ENCODE measurements at regions not wholly inside any gene's neighbourhood (a gene's known extent, or its start where the extent isn't known, plus 50 kb on each side); places are given as distances from the start of the nearest gene placed in this dataset.

- H3K9me3 ChIP-seq (ENCODE audit: control insufficient read depth, low read length, poor library complexity, severe bottlenecking) = no peaks in the 10 kb centered on the region
- peaks cover 30% of the 10 kb centered on the region for H3K27me3 Mint-ChIP-seq
- H3K36me3 Mint-ChIP-seq (ENCODE audit: low read depth) = no peaks in the 10 kb centered on the region
- ATAC-seq = no peak
- H3K4me3 Mint-ChIP-seq = no peak overlapping the region
- no peaks in the 10 kb centered on the region for H3K4me1 Mint-ChIP-seq
- DNase-seq = no peak
- no peak overlapping the region for H3K27ac Mint-ChIP-seq
These were observed 273.6 kb downstream of the SRBD1 start for GRCh38 chr2:45337481-45337880.

GRCh38 chr2:45334205-45334604 lies 276.9 kb downstream of the SRBD1 start:
- H3K27ac Mint-ChIP-seq = no peak overlapping the region
- H3K36me3 Mint-ChIP-seq (ENCODE audit: low read depth) = no peaks in the 10 kb centered on the region
- no peaks in the 10 kb centered on the region for H3K9me3 ChIP-seq (ENCODE audit: control insufficient read depth, low read length, poor library complexity, severe bottlenecking)
- H3K27me3 Mint-ChIP-seq = peaks cover 30% of the 10 kb centered on the region
- H3K4me3 Mint-ChIP-seq = no peak overlapping the region
- no peaks in the 10 kb centered on the region for H3K4me1 Mint-ChIP-seq
- ATAC-seq (no peak), DNase-seq (no peak)

- no peaks in the 10 kb centered on the region for H3K36me3 Mint-ChIP-seq (ENCODE audit: low read depth)
- no peaks in the 10 kb centered on the region for H3K9me3 ChIP-seq (ENCODE audit: control insufficient read depth, low read length, poor library complexity, severe bottlenecking)
- no peak overlapping the region for H3K4me3 Mint-ChIP-seq
- no peaks in the 10 kb centered on the region for H3K4me1 Mint-ChIP-seq
- ATAC-seq (no peak), DNase-seq (no peak)
- no peak overlapping the region for H3K27ac Mint-ChIP-seq
- H3K27me3 Mint-ChIP-seq = peaks cover 21% of the 10 kb centered on the region
These were observed 278.5 kb downstream of the SRBD1 start for GRCh38 chr2:45332567-45332966.

- no peaks in the 10 kb centered on the region for H3K9me3 ChIP-seq (ENCODE audit: control insufficient read depth, low read length, poor library complexity, severe bottlenecking)
- Mint-ChIP-seq H3K4me1 (no peaks in the 10 kb centered on the region), H3K36me3 (ENCODE audit: low read depth) (no peaks in the 10 kb centered on the region), H3K27me3 (peaks cover 21% of the 10 kb centered on the region), H3K4me3 (no peak overlapping the region), H3K27ac (no peak overlapping the region)
- ATAC-seq (no peak), DNase-seq (no peak)
These were observed 279.0 kb downstream of the SRBD1 start for GRCh38 chr2:45332094-45332493.

- ATAC-seq (no peak), DNase-seq (no peak)
- Mint-ChIP-seq H3K27me3 (peaks cover 21% of the 10 kb centered on the region), H3K4me3 (no peak overlapping the region), H3K27ac (no peak overlapping the region), H3K4me1 (no peaks in the 10 kb centered on the region), H3K36me3 (ENCODE audit: low read depth) (no peaks in the 10 kb centered on the region)
- no peaks in the 10 kb centered on the region for H3K9me3 ChIP-seq (ENCODE audit: control insufficient read depth, low read length, poor library complexity, severe bottlenecking)
These were observed 279.7 kb downstream of the SRBD1 start for GRCh38 chr2:45331410-45331786.

GRCh38 chr2:45330637-45331409 lies 280.2 kb downstream of the SRBD1 start:
- H3K27ac Mint-ChIP-seq = no peak overlapping the region
- ATAC-seq (no peak), DNase-seq (no peak)
- no peaks in the 10 kb centered on the region for H3K9me3 ChIP-seq (ENCODE audit: control insufficient read depth, low read length, poor library complexity, severe bottlenecking)
- no peaks in the 10 kb centered on the region for H3K4me1 Mint-ChIP-seq
- no peak overlapping the region for H3K4me3 Mint-ChIP-seq
- peaks cover 21% of the 10 kb centered on the region for H3K27me3 Mint-ChIP-seq
- H3K36me3 Mint-ChIP-seq (ENCODE audit: low read depth) = no peaks in the 10 kb centered on the region

GRCh38 chr2:45330108-45330507 lies 281.0 kb downstream of the SRBD1 start:
- Mint-ChIP-seq H3K4me1 (no peaks in the 10 kb centered on the region), H3K36me3 (ENCODE audit: low read depth) (no peaks in the 10 kb centered on the region), H3K27me3 (peaks cover 21% of the 10 kb centered on the region), H3K4me3 (no peak overlapping the region), H3K27ac (no peak overlapping the region)
- ATAC-seq = no peak
- DNase-seq = no peak
- H3K9me3 ChIP-seq (ENCODE audit: control insufficient read depth, low read length, poor library complexity, severe bottlenecking) = no peaks in the 10 kb centered on the region

GRCh38 chr2:45329045-45329677 lies 281.9 kb downstream of the SRBD1 start:
- H3K9me3 ChIP-seq (ENCODE audit: control insufficient read depth, low read length, poor library complexity, severe bottlenecking) = no peaks in the 10 kb centered on the region
- ATAC-seq = no peak
- Mint-ChIP-seq H3K4me1 (no peaks in the 10 kb centered on the region), H3K4me3 (no peak overlapping the region), H3K27ac (no peak overlapping the region), H3K27me3 (peaks cover 21% of the 10 kb centered on the region), H3K36me3 (ENCODE audit: low read depth) (no peaks in the 10 kb centered on the region)
- no peak for DNase-seq

- no peak for ATAC-seq
- H3K36me3 Mint-ChIP-seq (ENCODE audit: low read depth) = no peaks in the 10 kb centered on the region
- no peaks in the 10 kb centered on the region for H3K9me3 ChIP-seq (ENCODE audit: control insufficient read depth, low read length, poor library complexity, severe bottlenecking)
- DNase-seq = no peak
- no peak overlapping the region for H3K4me3 Mint-ChIP-seq
- H3K4me1 Mint-ChIP-seq = no peaks in the 10 kb centered on the region
- H3K27me3 Mint-ChIP-seq = peaks cover 18% of the 10 kb centered on the region
- no peak overlapping the region for H3K27ac Mint-ChIP-seq
These were observed 282.7 kb downstream of the SRBD1 start for GRCh38 chr2:45328264-45328870.

GRCh38 chr2:45323344-45323743 lies 287.7 kb downstream of the SRBD1 start:
- no peaks in the 10 kb centered on the region for H3K9me3 ChIP-seq (ENCODE audit: control insufficient read depth, low read length, poor library complexity, severe bottlenecking)
- Mint-ChIP-seq H3K27ac (no peak overlapping the region), H3K4me1 (peaks cover under 1% of the 10 kb centered on the region), H3K4me3 (no peak overlapping the region), H3K27me3 (peaks cover 13% of the 10 kb centered on the region), H3K36me3 (ENCODE audit: low read depth) (no peaks in the 10 kb centered on the region)
- DNase-seq = no peak
- no peak for ATAC-seq

GRCh38 chr2:45320956-45321355 lies 290.1 kb downstream of the SRBD1 start:
- Mint-ChIP-seq H3K27me3 (peaks cover 13% of the 10 kb centered on the region), H3K27ac (no peak overlapping the region), H3K4me1 (peaks cover 3% of the 10 kb centered on the region), H3K36me3 (ENCODE audit: low read depth) (no peaks in the 10 kb centered on the region), H3K4me3 (no peak overlapping the region)
- ATAC-seq (no peak), DNase-seq (no peak)
- no peaks in the 10 kb centered on the region for H3K9me3 ChIP-seq (ENCODE audit: control insufficient read depth, low read length, poor library complexity, severe bottlenecking)

- no peak for ATAC-seq
- Mint-ChIP-seq H3K4me1 (peaks cover 3% of the 10 kb centered on the region), H3K4me3 (no peak overlapping the region), H3K27ac (no peak overlapping the region), H3K36me3 (ENCODE audit: low read depth) (no peaks in the 10 kb centered on the region), H3K27me3 (peaks cover 13% of the 10 kb centered on the region)
- no peaks in the 10 kb centered on the region for H3K9me3 ChIP-seq (ENCODE audit: control insufficient read depth, low read length, poor library complexity, severe bottlenecking)
- DNase-seq = no peak
These were observed 291.2 kb downstream of the SRBD1 start for GRCh38 chr2:45319683-45320455.

- H3K36me3 Mint-ChIP-seq (ENCODE audit: low read depth) = no peaks in the 10 kb centered on the region
- no peak overlapping the region for H3K27ac Mint-ChIP-seq
- H3K4me3 Mint-ChIP-seq = no peak overlapping the region
- peaks cover 3% of the 10 kb centered on the region for H3K4me1 Mint-ChIP-seq
- ATAC-seq = no peak
- DNase-seq = no peak
- H3K27me3 Mint-ChIP-seq = peaks cover 13% of the 10 kb centered on the region
- no peaks in the 10 kb centered on the region for H3K9me3 ChIP-seq (ENCODE audit: control insufficient read depth, low read length, poor library complexity, severe bottlenecking)
These were observed 292.4 kb downstream of the SRBD1 start for GRCh38 chr2:45318686-45319085.
